GM19397 (cell line): ENCODE measurements at regions not wholly inside any gene's neighbourhood (a gene's known extent, or its start where the extent isn't known, plus 50 kb on each side); places are given as distances from the start of the nearest gene placed in this dataset.
"Not testable (repeated sequence)": the region's sequence is repeated elsewhere in the genome, so short reads cannot be mapped to it uniquely, and the experiment has no call there.

Experiments
- ATAC-seq: cut with Tn5 transposase; IDR thresholded peaks from one replicate; pipeline ENCODE4 v1.9.1; 2021; ENCODE audit warnings: mild to moderate bottlenecking, moderate library complexity; ENCODE audit not compliant: unreplicated experiment

- no peak for ATAC-seq
Measured at GRCh38 chr9:82489201-82489821, 500.7 kb downstream of the SPATA31D1 start.

DNA sequence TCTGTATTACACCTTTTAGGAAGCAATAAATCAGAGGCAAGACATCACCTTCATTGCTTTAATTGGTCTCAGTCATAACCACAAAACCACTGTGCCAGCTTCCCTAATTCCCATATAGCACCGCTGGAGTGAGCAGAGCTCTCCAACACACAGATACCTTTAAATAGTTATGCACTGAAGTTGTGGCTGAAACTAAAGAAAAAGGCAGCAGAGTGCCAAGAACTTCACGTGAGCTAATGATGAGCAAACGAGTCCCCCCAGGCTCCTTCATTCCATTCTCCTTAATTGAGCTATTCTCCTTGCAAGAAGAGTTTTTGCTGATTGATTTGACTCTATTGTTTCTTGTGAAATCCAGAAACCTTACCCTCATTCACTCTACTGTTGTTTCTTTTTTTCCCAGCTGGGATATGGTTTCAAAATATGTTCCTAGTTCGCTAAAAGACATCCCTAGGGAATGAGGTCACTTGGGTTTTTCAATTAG is 501.5 kb downstream of the SPATA31D1 start:
- ATAC-seq = no peak

GRCh38 chr9:82490821-82491220 is 502.2 kb downstream of the SPATA31D1 start:
- ATAC-seq = not testable (repeated sequence)

DNA sequence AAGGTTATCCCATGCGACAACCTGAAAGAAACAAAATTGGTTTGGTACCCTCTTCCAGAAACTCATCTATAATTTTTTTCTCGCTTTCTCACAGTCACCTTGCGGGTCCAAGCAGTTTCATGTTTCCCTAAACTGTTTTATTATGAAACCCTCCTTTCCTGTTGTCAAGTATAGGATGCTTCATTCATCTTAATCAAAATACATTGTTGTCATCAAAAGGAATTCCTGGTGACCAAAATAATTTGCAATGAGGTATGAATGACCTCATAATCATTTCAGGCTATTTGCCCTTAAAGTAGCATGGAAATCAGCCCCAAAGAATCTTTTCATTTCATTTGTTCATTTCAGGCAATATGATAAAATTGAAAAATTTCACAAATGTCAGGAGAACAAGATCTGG is 503.0 kb downstream of the SPATA31D1 start:
- ATAC-seq = no peak

DNA sequence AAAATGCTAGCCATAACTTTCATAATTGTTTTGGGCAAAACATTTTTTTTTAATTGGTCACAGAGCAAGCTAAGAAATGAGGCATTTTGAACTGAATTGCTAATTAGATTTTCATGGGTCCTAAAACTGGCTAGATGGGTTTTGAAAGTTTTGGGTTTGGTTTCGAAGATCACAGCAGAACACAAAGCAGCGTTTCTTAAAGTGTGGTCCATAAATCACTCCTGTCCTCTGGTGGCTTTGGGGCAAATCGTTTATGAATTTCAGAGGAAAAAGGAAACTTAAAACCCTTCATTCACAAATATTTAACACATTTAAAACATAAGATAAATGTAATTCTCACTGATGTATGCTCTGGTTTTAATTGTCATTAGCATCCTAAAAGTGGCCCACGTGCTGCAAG is 503.7 kb downstream of the SPATA31D1 start:
- no peak for ATAC-seq

DNA sequence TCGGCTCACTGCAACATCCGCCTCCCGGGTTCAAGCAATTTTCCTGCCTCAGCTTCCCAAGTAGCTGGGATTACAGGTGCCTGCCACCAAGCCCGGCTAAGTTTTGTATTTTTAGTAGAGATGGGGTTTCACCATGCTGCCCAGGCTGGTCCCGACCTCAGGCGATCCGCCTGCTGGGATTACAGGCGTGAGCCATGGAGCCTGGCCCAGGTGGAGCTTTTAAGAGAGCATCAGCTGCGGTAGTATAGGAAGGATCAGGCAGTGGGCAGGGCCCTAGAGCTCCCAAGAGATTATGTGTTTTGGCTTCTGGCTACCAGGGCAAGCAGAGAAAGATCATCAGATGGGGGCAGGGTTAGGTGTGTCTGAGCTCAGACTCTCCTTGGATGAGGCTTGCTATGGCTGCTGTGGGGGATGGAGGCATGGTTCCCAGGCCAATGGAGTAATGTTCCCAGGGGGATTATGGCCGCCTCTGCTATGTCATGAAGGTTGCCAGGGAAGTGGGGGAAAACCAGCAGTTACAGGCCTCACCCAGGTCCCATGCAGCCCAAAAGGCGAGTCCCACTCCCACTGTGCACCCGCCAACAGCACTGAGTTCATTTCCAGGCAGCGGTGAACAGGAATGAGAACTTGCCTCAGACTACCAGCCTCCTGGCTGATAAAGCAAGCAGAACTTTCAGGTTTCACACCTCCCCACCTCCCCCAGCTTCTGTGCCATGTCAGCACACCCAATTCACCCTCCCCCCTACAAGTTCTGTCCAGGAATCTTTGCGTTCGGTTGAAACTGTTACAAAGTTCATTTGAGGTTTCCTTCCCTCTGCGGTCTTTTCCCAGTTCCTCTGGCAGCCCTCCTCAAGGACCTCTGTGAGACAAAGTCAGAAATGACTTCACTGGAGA is 507.6 kb downstream of the SPATA31D1 start:
- ATAC-seq = no peak

DNA sequence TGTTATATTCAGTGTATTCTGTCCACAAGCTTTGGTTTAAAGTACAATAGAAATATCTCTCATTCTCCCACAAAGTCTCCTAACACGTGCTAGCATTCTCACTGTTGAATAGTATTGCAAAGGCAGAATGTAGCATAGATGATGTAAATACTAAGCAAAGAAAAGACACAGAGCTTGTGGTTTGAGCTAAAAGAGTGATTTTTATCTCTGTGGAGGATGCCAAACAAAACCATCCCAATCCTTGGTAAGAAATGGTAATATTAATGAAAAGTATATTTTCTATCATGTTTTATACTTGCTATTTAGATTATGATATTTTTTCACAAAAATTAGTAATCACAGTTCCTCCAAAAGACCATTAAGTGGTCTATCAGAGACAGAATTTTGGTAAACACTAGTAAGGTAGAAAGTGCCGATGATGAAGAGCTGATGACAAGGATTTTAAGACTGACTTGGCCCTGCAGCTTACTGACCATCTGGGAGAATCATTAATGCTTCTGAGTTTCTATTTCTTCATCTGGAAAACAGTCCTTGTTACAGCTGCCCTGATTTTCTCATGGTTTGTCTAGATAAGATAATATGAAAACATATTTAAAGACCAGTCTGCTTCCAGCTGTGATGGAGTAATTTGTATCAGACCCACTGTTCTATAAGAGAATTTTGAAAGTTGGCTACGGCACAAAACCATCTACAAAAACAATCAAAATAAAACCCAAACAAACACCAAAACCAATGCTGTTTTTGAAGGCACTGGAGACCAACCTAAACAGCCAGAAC is 510.2 kb downstream of the SPATA31D1 start:
- no peak for ATAC-seq

DNA sequence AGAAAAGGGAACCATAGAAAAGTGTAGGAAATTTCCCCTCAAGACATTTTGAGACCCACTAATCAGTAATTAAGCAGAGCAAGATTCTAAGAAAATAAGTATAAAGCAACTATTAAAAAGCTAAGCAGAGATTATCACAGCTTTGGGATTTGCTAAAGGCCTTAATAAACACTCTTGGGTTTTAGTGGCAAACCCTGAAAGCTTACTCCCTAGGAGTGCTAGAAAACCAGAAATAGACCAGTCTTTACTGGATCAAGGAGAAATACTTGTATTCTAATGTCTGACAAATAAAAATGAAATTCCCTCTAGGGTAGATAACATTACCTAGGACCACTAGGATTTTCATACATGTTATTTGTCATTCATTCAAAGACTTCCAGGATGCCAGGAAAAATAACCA is 510.8 kb downstream of the SPATA31D1 start:
- ATAC-seq = no peak

DNA sequence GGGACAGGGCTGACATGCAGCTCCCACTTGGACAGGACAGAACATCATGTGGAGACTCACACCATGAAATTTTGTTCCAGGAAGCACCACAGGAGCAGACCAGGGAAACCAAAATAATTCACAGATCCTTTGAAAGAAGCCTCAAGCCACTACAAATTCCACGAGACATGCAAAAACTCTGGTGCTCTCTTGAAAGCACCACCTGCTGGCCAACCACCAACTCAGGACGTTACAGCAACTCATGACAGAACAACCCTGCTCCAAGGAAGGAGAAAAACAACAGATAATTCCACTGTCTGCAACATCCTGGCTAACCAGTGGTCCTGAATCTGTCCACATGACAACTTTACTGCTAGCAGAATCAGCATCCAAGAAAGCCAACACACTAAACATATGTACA is 516.0 kb downstream of the SPATA31D1 start:
- ATAC-seq = no peak

GRCh38 chr9:82511626-82512025 is 523.1 kb downstream of the SPATA31D1 start:
- no peak for ATAC-seq

DNA sequence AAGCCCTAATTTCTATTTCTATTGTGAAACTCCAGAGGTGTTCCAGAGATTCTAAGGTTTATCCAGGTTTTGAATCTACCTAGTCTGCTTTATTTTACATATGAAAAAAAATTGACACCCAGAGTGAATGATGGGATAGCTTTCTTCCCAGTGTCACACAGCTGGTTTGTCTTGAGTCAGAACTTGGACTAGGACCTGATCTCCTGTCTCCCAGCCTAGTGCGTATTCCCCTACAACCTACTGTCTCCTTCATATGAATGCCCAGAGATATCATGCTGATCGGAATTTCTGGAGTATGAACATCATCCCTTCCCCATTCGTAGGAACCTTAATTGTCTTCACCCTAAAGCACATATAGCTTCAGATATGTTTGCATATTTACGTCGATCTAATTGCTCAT is 524.2 kb downstream of the SPATA31D1 start:
- no peak for ATAC-seq

DNA sequence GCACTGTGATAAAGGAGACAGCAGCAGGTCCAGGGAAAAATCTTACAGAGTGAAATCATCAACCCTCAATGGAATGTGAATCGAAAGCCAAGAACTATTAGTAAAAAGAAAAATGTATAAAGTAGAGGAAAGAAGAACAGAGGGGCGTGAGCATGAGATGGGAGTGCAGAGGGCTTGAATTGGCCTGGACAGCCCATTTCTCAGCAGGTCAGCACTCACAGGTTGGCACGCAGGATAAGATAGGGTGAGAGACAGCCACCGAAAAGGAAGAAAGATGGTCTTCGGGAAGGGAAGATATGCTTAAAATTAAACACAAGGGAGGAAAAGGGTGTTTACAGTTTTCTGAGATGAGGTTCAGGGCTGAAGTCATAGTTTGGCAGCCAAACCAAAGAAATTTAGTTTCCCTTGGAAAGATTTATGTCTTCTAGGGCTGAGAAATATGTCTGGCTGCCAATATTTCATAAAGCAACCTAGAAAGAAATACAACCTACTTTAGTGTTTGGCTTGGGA is 524.7 kb downstream of the SPATA31D1 start:
- no peak for ATAC-seq

DNA sequence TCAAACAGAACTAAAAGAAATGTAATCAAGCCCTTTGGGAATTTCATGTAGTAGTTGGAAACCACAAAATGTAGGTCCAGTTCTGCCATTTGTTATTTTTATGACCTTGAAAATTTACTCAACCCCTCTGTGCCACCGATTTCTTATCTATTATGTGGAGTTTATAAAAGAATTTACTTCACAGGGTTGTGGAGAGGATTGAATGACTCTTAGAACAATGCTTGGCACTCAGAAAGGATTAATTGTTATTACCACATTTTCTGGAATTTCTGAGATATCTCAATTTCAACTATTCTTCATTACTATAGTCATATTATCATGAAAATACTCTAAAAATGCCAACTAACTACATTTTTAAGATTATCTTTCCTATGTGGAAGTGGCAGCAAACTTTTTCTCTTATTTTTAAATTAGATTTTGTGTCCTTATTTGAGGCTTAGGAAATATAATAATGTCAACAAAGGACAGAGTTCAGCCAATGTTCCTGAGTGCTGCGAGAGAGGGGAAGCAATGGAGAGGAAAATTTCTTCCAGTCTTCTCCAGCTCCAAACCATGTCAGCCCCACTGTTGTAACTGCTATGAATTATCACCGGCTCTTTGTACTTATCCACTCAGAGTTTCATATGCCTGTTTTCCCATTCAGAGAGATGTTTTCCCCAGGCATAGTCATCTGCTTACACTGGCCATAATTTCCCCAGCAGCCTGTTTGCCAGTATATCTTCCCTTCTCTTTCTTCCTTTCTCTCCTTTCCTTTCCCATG is 525.6 kb downstream of the SPATA31D1 start:
- ATAC-seq = no peak

DNA sequence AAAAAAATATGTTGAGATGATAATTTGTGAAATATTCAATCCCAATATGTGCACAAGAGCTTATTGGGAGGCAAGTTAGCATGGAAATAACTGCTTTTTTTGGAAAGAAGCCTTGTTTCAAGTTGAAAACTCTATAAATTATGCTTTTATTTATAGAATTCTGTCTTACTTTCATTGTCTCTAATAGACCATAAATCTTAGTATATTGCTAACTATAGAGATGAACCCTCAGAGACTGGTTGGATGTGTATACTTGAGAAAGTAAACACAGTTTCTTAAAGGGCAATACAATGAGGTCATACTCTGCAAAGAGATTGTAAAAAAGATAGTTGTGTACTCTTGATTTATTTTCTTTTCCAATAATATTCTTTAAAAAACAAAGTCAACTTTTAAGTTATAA is 530.3 kb downstream of the SPATA31D1 start:
- no peak for ATAC-seq

- no peak for ATAC-seq
Measured at GRCh38 chr9:82519332-82519731, 530.8 kb downstream of the SPATA31D1 start.

DNA sequence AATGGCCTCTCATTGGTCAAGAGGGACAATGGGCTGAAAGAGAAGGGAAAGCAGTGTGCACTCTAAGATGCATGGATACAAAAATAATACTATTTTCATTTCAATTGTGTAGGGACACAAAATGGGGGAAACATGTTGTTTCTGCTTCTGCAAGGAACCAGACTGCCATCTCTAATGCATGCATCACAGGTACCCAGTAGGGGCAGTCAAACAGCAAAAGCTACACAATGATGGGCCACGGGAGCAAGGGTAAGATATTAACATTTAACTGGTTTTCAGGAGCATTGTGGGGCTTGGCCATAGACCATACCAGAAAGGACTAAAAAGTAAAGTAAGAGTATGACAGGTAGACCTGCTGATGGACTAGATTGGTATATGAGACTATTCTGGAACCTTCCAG is 535.8 kb downstream of the SPATA31D1 start:
- ATAC-seq = no peak

- no peak for ATAC-seq
Measured at GRCh38 chr9:82526577-82526976, 536.4 kb downstream of the RASEF start.

- ATAC-seq = no peak
Measured at GRCh38 chr9:82531795-82532194, 531.1 kb downstream of the RASEF start.

GRCh38 chr9:82532504-82533180 is 530.3 kb downstream of the RASEF start:
- ATAC-seq = no peak

GRCh38 chr9:82535432-82535998 is 527.4 kb downstream of the RASEF start:
- no peak for ATAC-seq
